KMS-11 (cell line): ENCODE measurements at regions not wholly inside any gene's neighbourhood (a gene's known extent, or its start where the extent isn't known, plus 50 kb on each side); places are given as distances from the start of the nearest gene placed in this dataset.

Experiments used
- H2AFZ ChIP-seq: fragments of 200-600 bp; sonication (generic); 2 replicates; pipeline ENCODE4 v1.6.1; 2016; ENCODE audit warnings: antibody characterized with exemption, mixed run types, low read depth
- H3K27ac ChIP-seq: fragments of 200-600 bp; sonication (generic); 2 replicates; pipeline ENCODE4 v1.6.1; 2016; ENCODE audit warnings: mild to moderate bottlenecking, mixed run types
- H3K27me3 ChIP-seq: fragments of 200-600 bp; sonication (generic); 2 replicates; pipeline ENCODE4 v1.6.1; 2017; ENCODE audit warnings: mild to moderate bottlenecking, low read depth, mixed run types, moderate library complexity; ENCODE audit not compliant: insufficient read depth
- H3K36me3 ChIP-seq: fragments of 200-600 bp; sonication (generic); 2 replicates; pipeline ENCODE4 v1.6.1; 2017; ENCODE audit warnings: mild to moderate bottlenecking, mixed run types; ENCODE audit not compliant: insufficient read depth
- H3K4me1 ChIP-seq: fragments of 200-600 bp; sonication (generic); 2 replicates; pipeline ENCODE4 v1.6.1; 2016; ENCODE audit warnings: mild to moderate bottlenecking, low read depth, mixed run types; ENCODE audit not compliant: poor library complexity, severe bottlenecking
- H3K4me2 ChIP-seq: fragments of 200-600 bp; sonication (generic); 2 replicates; pipeline ENCODE4 v1.7.0; 2016; ENCODE audit warnings: mild to moderate bottlenecking, mixed run types
- H3K4me3 ChIP-seq: fragments of 200-600 bp; sonication (generic); IDR thresholded peaks from 2 replicates; pipeline ENCODE4 v1.6.1; 2017; ENCODE audit warnings: low read depth, low read length, mixed read lengths; ENCODE audit not compliant: insufficient read depth
- H3K79me2 ChIP-seq: fragments of 200-600 bp; sonication (generic); 2 replicates; pipeline ENCODE4 v1.6.1; 2016; ENCODE audit warnings: low read depth, mixed run types; ENCODE audit not compliant: insufficient read depth
- H3K9ac ChIP-seq: fragments of 200-600 bp; sonication (generic); 2 replicates; pipeline ENCODE4 v1.6.1; 2016; ENCODE audit warnings: mild to moderate bottlenecking, mixed run types
- H4K20me1 ChIP-seq: fragments of 200-600 bp; sonication (generic); 2 replicates; pipeline ENCODE4 v1.6.1; 2016; ENCODE audit warnings: mild to moderate bottlenecking, mixed run types; ENCODE audit not compliant: insufficient read depth
- TF ChIP-seq, protein P1 (sequence below): fragments of 200-600 bp; sonication (generic); conservative IDR thresholded peaks from 2 replicates; pipeline ENCODE4 v1.6.1; 2017; ENCODE audit warnings: low read depth, mild to moderate bottlenecking, antibody characterized with exemption, low read length, moderate library complexity, mixed read lengths

DNA sequence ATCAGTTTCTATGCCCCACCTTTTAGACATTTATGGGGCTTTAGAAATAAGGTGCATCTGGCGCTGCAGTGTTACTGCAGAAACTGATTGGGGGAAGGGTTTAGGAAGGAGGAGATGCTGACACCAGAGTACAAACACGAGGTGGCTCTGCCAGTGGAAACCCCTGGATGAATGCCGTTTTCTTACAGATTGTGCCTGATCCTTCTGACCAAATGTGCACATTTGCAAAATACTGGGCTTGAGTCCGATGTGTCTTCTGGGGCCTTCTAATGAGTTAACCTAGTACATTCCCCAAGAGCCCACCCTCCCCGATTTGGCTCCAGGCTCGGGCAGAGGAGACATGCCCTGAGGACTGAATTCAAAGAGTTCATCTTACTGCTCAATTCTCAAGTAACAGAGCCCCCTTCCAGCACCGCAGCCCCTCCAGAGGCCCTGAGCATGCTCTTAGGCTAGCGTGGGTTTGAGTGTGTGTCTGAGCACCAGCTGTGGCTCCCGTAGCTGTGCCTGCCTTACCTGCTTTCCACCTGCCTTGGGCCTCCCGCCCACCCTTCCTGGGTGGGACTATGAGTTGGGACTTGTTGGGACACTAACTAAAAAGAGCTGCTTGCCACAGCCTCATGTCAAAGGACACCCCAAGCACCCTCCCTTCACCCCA lies 116.7 kb upstream of the COPS8 start:
- H3K79me2 ChIP-seq, result no peaks in the 10 kb centered on the region
- H3K4me1 ChIP-seq, result no peaks in the 10 kb centered on the region
- H3K4me3 ChIP-seq, result no peak overlapping the region
- H3K36me3 ChIP-seq, result no peaks in the 10 kb centered on the region
- no peak overlapping the region for H3K4me2 ChIP-seq
- no peak overlapping the region for H2AFZ ChIP-seq
- H4K20me1 ChIP-seq, result no peaks in the 10 kb centered on the region
- no peak overlapping the region for H3K27ac ChIP-seq
- no peak overlapping the region for H3K9ac ChIP-seq
- TF ChIP-seq, protein P1, sequence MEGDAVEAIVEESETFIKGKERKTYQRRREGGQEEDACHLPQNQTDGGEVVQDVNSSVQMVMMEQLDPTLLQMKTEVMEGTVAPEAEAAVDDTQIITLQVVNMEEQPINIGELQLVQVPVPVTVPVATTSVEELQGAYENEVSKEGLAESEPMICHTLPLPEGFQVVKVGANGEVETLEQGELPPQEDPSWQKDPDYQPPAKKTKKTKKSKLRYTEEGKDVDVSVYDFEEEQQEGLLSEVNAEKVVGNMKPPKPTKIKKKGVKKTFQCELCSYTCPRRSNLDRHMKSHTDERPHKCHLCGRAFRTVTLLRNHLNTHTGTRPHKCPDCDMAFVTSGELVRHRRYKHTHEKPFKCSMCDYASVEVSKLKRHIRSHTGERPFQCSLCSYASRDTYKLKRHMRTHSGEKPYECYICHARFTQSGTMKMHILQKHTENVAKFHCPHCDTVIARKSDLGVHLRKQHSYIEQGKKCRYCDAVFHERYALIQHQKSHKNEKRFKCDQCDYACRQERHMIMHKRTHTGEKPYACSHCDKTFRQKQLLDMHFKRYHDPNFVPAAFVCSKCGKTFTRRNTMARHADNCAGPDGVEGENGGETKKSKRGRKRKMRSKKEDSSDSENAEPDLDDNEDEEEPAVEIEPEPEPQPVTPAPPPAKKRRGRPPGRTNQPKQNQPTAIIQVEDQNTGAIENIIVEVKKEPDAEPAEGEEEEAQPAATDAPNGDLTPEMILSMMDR, result no peak
- H3K27me3 ChIP-seq, result no peaks in the 10 kb centered on the region

DNA sequence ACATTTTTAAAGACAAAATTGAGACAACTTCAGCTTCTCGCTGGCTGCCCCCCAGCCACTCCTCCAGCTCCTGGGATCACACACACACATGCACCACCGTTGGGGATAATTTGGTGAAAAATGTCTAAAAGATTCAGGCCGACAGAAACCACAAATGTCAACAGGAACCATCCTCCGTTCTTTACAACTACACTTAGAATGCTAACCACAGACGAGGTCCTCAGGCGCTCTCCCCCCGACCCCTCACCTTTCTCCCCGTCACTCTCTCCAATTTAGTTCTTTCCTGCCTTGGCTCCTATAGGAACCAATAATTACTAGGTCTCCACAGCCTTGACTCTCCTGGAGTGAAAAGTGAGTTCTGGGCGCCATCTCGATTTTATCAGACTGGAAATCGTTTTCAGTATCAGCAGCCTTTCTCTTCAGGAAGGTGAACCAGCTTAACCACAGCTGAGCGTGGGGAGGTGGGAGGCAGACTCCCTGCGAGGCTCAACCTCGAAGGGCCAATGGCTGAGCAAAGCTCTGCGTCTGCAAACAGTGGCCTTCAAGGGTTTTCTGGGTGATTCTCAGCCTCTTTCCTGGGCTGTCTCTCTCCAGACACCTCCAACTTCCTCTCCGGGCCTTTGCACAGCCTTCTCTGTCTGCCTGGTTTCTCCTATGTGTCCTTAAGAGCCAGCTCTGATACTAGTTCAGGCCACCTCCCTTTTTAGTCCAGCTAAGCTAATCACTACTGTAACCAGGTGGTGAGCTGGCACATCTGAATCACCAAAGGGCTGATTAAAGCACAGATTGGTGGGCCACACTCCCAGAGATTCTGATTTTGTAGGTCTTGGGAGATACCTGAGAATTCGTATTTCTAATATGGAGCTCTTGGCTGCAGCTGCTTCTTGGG lies 115.7 kb upstream of the COPS8 start:
- TF ChIP-seq, protein P1, result no peak
- H3K4me3 ChIP-seq, result no peak overlapping the region
- no peaks in the 10 kb centered on the region for H4K20me1 ChIP-seq
- no peaks in the 10 kb centered on the region for H3K36me3 ChIP-seq
- no peak overlapping the region for H3K4me2 ChIP-seq
- no peaks in the 10 kb centered on the region for H3K27me3 ChIP-seq
- no peaks in the 10 kb centered on the region for H3K79me2 ChIP-seq
- H3K27ac ChIP-seq, result no peak overlapping the region
- H3K4me1 ChIP-seq, result no peaks in the 10 kb centered on the region
- H3K9ac ChIP-seq, result no peak overlapping the region
- H2AFZ ChIP-seq, result no peak overlapping the region

DNA sequence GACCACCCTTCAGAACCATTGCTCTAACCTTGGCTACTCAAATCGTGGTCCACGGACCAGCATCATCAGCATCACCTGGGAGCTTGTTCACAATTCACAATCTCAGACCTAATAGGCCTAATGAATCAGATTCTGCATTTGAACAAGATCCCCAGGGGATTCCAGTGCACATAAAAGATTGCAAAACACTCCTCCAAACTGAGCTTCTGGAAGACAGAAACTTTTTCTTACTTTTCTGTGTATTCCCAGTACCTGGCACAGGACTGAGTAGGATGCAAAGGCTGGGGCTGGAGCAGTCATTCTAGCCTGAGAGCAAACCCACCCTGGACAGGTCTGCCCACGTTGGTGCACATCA lies 115.1 kb upstream of the COPS8 start:
- no peak overlapping the region for H3K4me3 ChIP-seq
- no peak overlapping the region for H3K4me2 ChIP-seq
- no peak overlapping the region for H3K27ac ChIP-seq

DNA sequence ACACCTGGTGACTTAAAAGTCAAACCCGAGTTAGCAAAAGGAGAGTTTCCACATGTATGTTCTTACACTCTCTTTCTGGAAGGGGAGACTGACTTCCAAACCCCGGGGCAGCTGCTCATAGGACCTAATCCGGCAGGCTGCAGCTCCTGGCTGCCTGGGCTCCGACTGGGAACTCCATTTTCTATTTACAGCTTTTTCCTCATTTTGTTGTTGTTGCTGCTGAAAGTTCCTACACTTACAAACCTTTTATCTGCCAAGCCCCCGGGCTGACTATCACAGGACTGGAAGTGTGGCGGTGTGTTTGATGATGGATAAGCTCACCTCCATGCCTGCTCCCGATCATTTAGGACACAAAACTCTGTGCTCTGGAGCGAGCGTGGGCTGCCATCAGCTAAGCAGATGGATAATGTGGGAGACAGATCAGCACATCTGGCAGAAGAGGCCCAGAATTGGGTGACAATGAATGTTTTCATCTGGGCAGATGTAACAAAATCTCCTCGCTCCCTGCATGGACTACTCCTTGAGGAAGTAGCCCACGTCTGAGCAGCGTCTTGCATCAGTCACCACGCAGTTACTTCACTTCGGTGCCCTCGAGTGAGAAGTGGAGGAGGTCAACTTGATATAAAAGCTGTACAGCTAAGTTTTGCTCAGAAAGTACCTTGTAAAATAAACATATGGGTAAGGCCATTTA lies 114.4 kb upstream of the COPS8 start:
- TF ChIP-seq, protein P1, result no peak
- H3K79me2 ChIP-seq, result no peaks in the 10 kb centered on the region
- no peaks in the 10 kb centered on the region for H3K27me3 ChIP-seq
- H4K20me1 ChIP-seq, result no peaks in the 10 kb centered on the region
- no peak overlapping the region for H3K4me3 ChIP-seq
- H2AFZ ChIP-seq, result no peak overlapping the region
- H3K36me3 ChIP-seq, result no peaks in the 10 kb centered on the region
- H3K27ac ChIP-seq, result no peak overlapping the region
- H3K4me1 ChIP-seq, result no peaks in the 10 kb centered on the region
- H3K9ac ChIP-seq, result no peak overlapping the region
- H3K4me2 ChIP-seq, result no peak overlapping the region

More for the DNA sequence above, 115.1 kb upstream of the COPS8 start:
- Histone ChIP-seq H3K36me3 (no peaks in the 10 kb centered on the region), H3K27me3 (no peaks in the 10 kb centered on the region), H2AFZ (no peak overlapping the region), H3K4me1 (no peaks in the 10 kb centered on the region), H3K9ac (no peak overlapping the region), H4K20me1 (no peaks in the 10 kb centered on the region), H3K79me2 (no peaks in the 10 kb centered on the region)
- TF ChIP-seq, protein P1, result no peak
